ENCODE measurements at regions not wholly inside any gene's neighbourhood (a gene's known extent, or its start where the extent isn't known, plus 50 kb on each side); places are given as distances from the start of the nearest gene placed in this dataset.

- H3K9me3 Mint-ChIP-seq = no peaks in the 10 kb centered on the region
- no peak for DNase-seq (ENCODE audit: low spot score in 2 of 2, unreplicated experiment in 2 of 2)
- no peaks in the 10 kb centered on the region for H3K4me1 Mint-ChIP-seq
- no peak overlapping the region for H3K4me3 Mint-ChIP-seq
- TF ChIP-seq CTCF (IDR thresholded peaks at IDR 0.05; ENCODE audit: unreplicated experiment) = no peak
- H3K27ac Mint-ChIP-seq = no peak overlapping the region
- no peaks in the 10 kb centered on the region for H3K36me3 Mint-ChIP-seq
- peaks cover 64% of the 10 kb centered on the region for H3K27me3 Mint-ChIP-seq (ENCODE audit: low read depth)
Measured at GRCh38 chr17:79159926-79160325, 85.3 kb downstream of the ENGASE start.

GRCh38 chr17:79159471-79159870 lies 84.8 kb downstream of the ENGASE start:
- Mint-ChIP-seq H3K36me3 (no peaks in the 10 kb centered on the region), H3K27me3 (ENCODE audit: low read depth) (peaks cover 61% of the 10 kb centered on the region), H3K27ac (no peak overlapping the region), H3K4me3 (no peak overlapping the region), H3K4me1 (no peaks in the 10 kb centered on the region), H3K9me3 (no peaks in the 10 kb centered on the region)
- TF ChIP-seq CTCF (IDR thresholded peaks at IDR 0.05; ENCODE audit: unreplicated experiment) = no peak
- DNase-seq (ENCODE audit: low spot score in 2 of 2, unreplicated experiment in 2 of 2) = no peak

GRCh38 chr17:79156463-79157095 lies 82.0 kb downstream of the ENGASE start:
- Mint-ChIP-seq H3K27ac (no peak overlapping the region), H3K27me3 (ENCODE audit: low read depth) (peaks cover 65% of the 10 kb centered on the region), H3K36me3 (no peaks in the 10 kb centered on the region), H3K4me1 (no peaks in the 10 kb centered on the region), H3K4me3 (no peak overlapping the region), H3K9me3 (no peaks in the 10 kb centered on the region)
- no peak for TF ChIP-seq CTCF (IDR thresholded peaks at IDR 0.05; ENCODE audit: unreplicated experiment)
- DNase-seq (ENCODE audit: low spot score in 2 of 2, unreplicated experiment in 2 of 2) = no peak

- no peak for TF ChIP-seq CTCF (IDR thresholded peaks at IDR 0.05; ENCODE audit: unreplicated experiment)
- no peak for DNase-seq (ENCODE audit: low spot score in 2 of 2, unreplicated experiment in 2 of 2)
- Mint-ChIP-seq H3K27me3 (ENCODE audit: low read depth) (peaks cover 69% of the 10 kb centered on the region), H3K9me3 (no peaks in the 10 kb centered on the region), H3K27ac (no peak overlapping the region), H3K4me1 (no peaks in the 10 kb centered on the region), H3K36me3 (no peaks in the 10 kb centered on the region), H3K4me3 (no peak overlapping the region)
Measured at GRCh38 chr17:79155701-79156100, 81.1 kb downstream of the ENGASE start.

GRCh38 chr17:79154951-79155585 lies 80.4 kb downstream of the ENGASE start:
- DNase-seq (ENCODE audit: low spot score in 2 of 2, unreplicated experiment in 2 of 2) = no peak
- Mint-ChIP-seq H3K9me3 (no peaks in the 10 kb centered on the region), H3K27ac (no peak overlapping the region), H3K4me3 (no peak overlapping the region), H3K27me3 (ENCODE audit: low read depth) (peaks cover 70% of the 10 kb centered on the region), H3K36me3 (no peaks in the 10 kb centered on the region), H3K4me1 (no peaks in the 10 kb centered on the region)
- no peak for TF ChIP-seq CTCF (IDR thresholded peaks at IDR 0.05; ENCODE audit: unreplicated experiment)
